ENCODE measurements at regions not wholly inside any gene's neighbourhood (a gene's known extent, or its start where the extent isn't known, plus 50 kb on each side); places are given as distances from the start of the nearest gene placed in this dataset.

GRCh38 chr9:82590845-82591244 lies 472.1 kb downstream of the RASEF start:
- TF ChIP-seq POLR2A (IDR thresholded peaks at IDR 0.05) (no peak), CTCF (IDR thresholded peaks at IDR 0.05) (no peak)

Measured in testis (tissue), 2 donors.